H1 (cell line): ENCODE measurements at regions not wholly inside any gene's neighbourhood (a gene's known extent, or its start where the extent isn't known, plus 50 kb on each side); places are given as distances from the start of the nearest gene placed in this dataset.
A peak's percentile ranks its signal among the peaks of the same experiment; 100 is the strongest.

Source experiments
- MAFK ChIP-seq: IDR thresholded peaks from 2 replicates; pipeline ENCODE4 v1.6.1; 2012; ENCODE audit warnings: low read depth, mild to moderate bottlenecking, improper control_type of control experiment, low read length
- RAD21 ChIP-seq, 2 experiments: IDR thresholded peaks in 1 of 2; conservative IDR thresholded peaks in 1 of 2; 2 replicates each; pipeline ENCODE4 v1.6.1; 2011; ENCODE audit warnings: low read depth in 2 of 2, low read length in 2 of 2, improper control_type of control experiment in 1 of 2, inconsistent platforms in 1 of 2, mild to moderate bottlenecking in 1 of 2, moderate library complexity in 1 of 2
- YY1 ChIP-seq: IDR thresholded peaks from 2 replicates; pipeline ENCODE4 v1.6.1; 2011; ENCODE audit warnings: low read depth, mild to moderate bottlenecking, low read length

- TF ChIP-seq MAFK: no peak
- TF ChIP-seq YY1: no peak
- TF ChIP-seq RAD21 (IDR thresholded peaks at IDR 0.05 in 1 of 2, conservative IDR thresholded peaks at IDR 0.05 in 1 of 2; ENCODE audit: low read depth in 2 of 2, low read length in 2 of 2): peak in 1 of 2 experiments; percentile 24; a peak in 1 of 4 replicates
Measured at GRCh38 chr16:86986136-86986535, 331.1 kb downstream of the C16orf95 start (continued).
